Activated T-helper 2 cell treated with anti-CD3 and anti-CD28 coated beads, Interferon-gamma antibody, Interleukin-2, Interleukin-4, amounts not matched to agents 10 μg/mL and 5 μg/mL and 100 μg/mL, durations not matched to agents 14 hours and 24 hours and 36 hours (primary cell): ENCODE measurements at regions not wholly inside any gene's neighbourhood (a gene's known extent, or its start where the extent isn't known, plus 50 kb on each side); places are given as distances from the start of the nearest gene placed in this dataset.

ENCODE experiments used
- DNase-seq: peaks from one replicate; pipeline ENCODE4 v3.0.0; 2021; ENCODE audit warnings: low spot score
- H3K27ac Mint-ChIP-seq: one replicate; pipeline ENCODE4 v1.8.0; 2021; ENCODE audit warnings: mixed read lengths
- H3K27me3 Mint-ChIP-seq: one replicate; pipeline ENCODE4 v1.8.0; 2021; ENCODE audit warnings: low read depth, mixed read lengths
- H3K36me3 Mint-ChIP-seq: one replicate; pipeline ENCODE4 v1.8.0; 2021; ENCODE audit warnings: low read depth, mixed read lengths
- H3K4me1 Mint-ChIP-seq: one replicate; pipeline ENCODE4 v1.8.0; 2021; ENCODE audit warnings: low read depth, mixed read lengths
- H3K4me3 Mint-ChIP-seq: one replicate; pipeline ENCODE4 v1.8.0; 2021; ENCODE audit warnings: low read depth, mild to moderate bottlenecking, moderate library complexity, mixed read lengths
- H3K9me3 Mint-ChIP-seq: one replicate; pipeline ENCODE4 v1.8.0; 2021; ENCODE audit warnings: mixed read lengths
- intact Hi-C: fragments of 100-400 bp; cut with micrococcal nuclease; formaldehyde crosslinking; loops from one replicate; pipeline ENCODE4 v1.15.1; 2023

DNA sequence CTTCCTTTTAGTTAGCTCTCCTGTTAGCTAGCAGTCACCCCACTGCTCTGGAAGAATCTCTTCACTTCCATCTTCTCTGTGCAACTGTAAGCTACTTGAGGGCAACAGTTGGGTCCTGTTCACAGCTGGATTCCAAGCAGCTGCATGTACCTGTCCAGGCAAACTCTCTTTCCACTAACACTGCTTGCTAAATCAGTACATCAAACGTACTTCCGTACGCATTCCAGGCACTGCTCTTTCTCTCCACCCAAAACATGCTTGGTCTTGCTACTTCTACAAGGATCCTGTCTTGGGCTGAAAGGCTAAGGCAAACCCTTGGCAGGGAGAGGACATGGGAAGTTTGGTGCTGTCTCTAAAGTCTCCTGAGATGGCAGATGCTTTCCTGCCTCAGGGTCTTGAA lies 139.2 kb upstream of the CACNA1E start:
- Mint-ChIP-seq H3K27me3 (peaks cover 3% of the 10 kb centered on the region), H3K9me3 (no peaks in the 10 kb centered on the region), H3K36me3 (no peaks in the 10 kb centered on the region), H3K27ac (no peak overlapping the region), H3K4me1 (no peaks in the 10 kb centered on the region), H3K4me3 (no peak overlapping the region)
- intact Hi-C loops: no loop called here
- no peak for DNase-seq

DNA sequence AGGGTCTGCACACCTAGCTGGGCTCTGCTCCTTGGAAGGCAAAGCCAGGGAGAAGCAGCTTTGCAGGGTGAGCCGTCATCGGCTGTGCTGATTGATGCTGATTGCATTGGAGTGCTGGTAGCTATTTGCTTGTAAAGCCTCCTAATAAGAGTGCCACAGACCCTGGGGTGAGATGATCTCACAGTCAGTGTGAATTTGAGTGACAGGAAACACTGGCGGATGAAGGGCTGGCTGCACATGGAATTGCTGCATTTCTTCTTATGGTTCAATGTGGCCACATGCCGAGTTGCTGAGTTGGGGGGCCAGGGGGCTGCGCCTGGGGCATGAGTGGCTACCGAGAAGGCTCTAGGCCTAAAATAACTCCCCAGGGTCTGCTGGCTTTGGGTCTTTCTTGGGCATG lies 138.2 kb upstream of the CACNA1E start:
- H3K27ac Mint-ChIP-seq: no peak overlapping the region
- no peak overlapping the region for H3K4me3 Mint-ChIP-seq
- H3K4me1 Mint-ChIP-seq: no peaks in the 10 kb centered on the region
- no peak for DNase-seq
- H3K27me3 Mint-ChIP-seq: peaks cover 3% of the 10 kb centered on the region
- no peaks in the 10 kb centered on the region for H3K9me3 Mint-ChIP-seq
- no peaks in the 10 kb centered on the region for H3K36me3 Mint-ChIP-seq
- intact Hi-C loops: no loop called here

DNA sequence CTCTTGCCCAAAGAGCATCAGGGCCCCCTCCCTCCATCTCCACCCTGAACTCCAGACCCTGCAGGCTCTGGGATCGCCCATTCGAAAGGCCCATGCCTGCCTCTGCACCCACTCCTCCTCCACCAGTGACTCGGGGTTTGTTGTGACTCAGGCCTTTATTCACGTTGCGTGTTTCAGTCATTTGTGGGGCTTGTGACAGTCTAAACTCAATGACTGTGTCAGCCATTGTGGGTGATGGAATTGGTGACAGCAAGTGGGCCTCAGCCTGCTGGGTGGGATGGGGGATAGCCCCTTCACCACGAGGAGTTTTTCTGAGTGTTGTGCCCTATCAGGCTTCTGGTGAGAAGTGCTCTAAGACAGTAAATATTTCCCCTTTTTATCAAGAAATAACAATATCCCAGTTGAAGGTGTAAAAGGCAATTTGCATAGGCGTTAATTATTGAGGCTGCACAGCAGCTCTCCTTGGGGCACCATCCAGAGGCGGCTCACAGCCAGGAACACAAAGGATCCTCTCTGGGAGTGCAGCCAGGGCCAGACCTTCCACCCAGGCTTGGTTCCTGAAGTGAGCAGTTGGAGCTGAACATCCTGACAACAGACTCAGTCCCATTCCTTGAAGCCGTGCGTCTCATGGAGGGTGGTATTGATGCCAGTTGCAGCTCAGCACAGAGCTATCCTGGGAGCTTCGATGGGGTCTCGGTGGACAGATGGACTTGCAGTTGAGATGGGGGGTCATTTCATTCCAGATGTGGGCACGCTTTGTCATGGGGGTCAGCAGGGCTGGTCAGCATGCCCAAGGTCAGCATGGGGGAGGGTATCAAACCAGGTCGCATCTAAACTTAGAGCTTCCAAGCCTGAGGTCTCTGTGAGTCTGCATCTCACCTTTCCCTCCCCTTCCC lies 135.6 kb upstream of the CACNA1E start:
- H3K4me3 Mint-ChIP-seq: no peak overlapping the region
- H3K9me3 Mint-ChIP-seq: no peaks in the 10 kb centered on the region
- no peaks in the 10 kb centered on the region for H3K36me3 Mint-ChIP-seq
- DNase-seq: no peak
- intact Hi-C loops: no loop called here
- no peaks in the 10 kb centered on the region for H3K4me1 Mint-ChIP-seq
- no peaks in the 10 kb centered on the region for H3K27me3 Mint-ChIP-seq
- no peak overlapping the region for H3K27ac Mint-ChIP-seq

DNA sequence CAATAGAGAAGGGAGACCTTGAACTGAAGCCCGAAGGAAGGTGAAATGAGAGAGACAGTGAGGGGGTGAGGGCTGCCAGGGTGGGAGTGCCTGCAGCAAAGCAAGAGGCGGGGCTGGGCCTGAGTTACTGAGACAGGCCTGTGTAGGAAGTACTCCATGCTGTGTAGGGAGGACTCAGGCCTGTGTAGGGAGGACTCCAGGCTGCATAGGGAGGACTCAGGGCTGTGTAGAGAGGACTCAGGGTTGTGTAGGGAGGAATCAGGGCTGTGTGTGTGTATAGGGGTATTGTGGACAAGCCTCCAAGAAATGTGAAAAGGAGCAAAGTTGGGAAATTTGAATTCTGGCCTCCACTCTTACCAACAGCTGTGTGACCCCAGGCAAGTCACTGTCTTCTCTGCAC lies 133.8 kb upstream of the CACNA1E start:
- Mint-ChIP-seq H3K4me1 (no peaks in the 10 kb centered on the region), H3K27ac (no peak overlapping the region), H3K4me3 (no peak overlapping the region), H3K9me3 (no peaks in the 10 kb centered on the region), H3K27me3 (no peaks in the 10 kb centered on the region), H3K36me3 (no peaks in the 10 kb centered on the region)
- DNase-seq: no peak
- intact Hi-C loops: no loop called here

DNA sequence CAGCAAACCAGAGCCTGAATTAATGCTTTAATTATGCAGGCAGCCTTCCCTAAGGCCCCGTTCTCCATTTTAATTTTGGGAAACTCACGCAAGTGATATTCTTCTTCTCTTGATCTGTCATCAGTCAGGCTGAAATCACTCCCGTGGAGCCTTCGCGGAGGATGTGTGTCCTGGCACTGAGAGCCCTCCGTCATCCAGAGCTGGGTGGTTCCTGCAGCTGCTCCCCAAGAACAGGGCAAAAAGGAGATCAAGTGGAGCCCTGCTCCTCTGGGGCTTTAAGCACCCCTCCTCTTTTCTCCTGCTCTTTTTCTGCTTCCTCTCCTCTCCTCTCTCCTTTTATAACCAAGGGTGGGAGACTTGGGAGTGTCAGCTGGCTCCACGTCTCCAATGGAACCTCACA lies 133.2 kb upstream of the CACNA1E start:
- Mint-ChIP-seq H3K4me3 (no peak overlapping the region), H3K27me3 (no peaks in the 10 kb centered on the region), H3K36me3 (no peaks in the 10 kb centered on the region), H3K4me1 (no peaks in the 10 kb centered on the region), H3K9me3 (no peaks in the 10 kb centered on the region), H3K27ac (no peak overlapping the region)
- intact Hi-C loops: no loop called here
- no peak for DNase-seq

DNA sequence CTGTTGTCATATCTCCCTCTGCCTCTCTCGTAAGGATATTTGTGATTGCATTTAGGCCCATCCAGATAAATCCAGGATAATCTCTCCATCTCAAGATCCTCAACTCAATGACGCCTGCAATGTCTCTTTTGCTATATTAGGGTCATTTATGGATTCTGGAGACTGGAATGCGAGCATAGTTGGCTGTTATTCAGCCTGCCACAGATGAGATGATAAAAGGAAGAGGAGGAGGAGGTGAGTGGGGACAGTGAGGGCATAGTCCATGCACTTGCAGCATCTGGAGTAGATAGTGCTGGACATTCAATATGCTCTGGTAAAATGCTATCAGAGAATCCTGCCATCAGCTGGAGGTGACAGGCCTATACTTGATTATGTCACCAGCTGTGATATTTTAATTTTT lies 131.6 kb upstream of the CACNA1E start:
- H3K27me3 Mint-ChIP-seq: no peaks in the 10 kb centered on the region
- intact Hi-C loops: no loop called here

DNA sequence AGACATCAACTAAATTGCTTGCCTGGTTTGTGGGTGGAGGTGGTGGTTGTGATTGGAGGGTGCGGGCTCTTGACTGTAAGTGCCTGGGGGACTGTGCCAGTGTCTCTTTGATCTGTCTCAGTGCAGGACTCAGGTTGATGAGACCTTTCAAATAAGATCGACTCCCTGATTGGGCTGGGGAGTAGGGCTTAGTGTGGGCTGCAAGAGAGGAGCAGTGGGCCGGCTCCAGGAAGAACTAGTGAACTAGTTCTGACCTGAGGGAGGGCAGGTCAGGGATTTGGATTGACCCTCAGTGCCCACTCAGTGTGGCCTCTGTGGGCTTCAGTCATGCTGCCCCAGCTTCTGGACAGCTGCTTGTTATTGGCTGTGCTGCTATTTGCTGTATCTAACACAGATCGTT lies 130.6 kb upstream of the CACNA1E start:
- Mint-ChIP-seq H3K4me3 (no peak overlapping the region), H3K4me1 (no peaks in the 10 kb centered on the region), H3K27me3 (peaks cover 2% of the 10 kb centered on the region), H3K9me3 (no peaks in the 10 kb centered on the region), H3K27ac (no peak overlapping the region), H3K36me3 (no peaks in the 10 kb centered on the region)
- no peak for DNase-seq
- intact Hi-C loops: no loop called here

More for the DNA sequence above, 131.6 kb upstream of the CACNA1E start:
- H3K9me3 Mint-ChIP-seq: no peaks in the 10 kb centered on the region
- H3K36me3 Mint-ChIP-seq: no peaks in the 10 kb centered on the region
- DNase-seq: no peak
- no peak overlapping the region for H3K27ac Mint-ChIP-seq
- H3K4me3 Mint-ChIP-seq: no peak overlapping the region
- no peaks in the 10 kb centered on the region for H3K4me1 Mint-ChIP-seq

DNA sequence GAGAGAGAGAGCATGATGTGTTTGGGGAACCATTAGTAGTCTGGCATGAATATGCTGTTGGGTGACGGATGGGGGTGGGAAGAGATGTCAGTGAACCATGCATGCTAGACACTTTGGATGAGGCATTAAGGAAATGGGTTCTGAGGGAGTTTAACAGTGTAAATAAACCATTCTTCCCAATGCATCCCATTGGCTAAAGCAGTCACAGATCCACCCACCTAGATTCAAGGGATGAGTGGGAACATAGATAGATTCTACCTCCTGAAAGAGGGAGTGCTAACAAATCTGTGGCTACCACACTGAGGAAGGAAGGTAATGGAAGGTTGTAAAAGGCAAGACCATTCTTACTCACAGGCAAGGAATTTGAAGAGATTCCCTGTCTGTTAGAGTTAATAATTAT lies 129.8 kb upstream of the CACNA1E start:
- no peaks in the 10 kb centered on the region for H3K4me1 Mint-ChIP-seq
- H3K4me3 Mint-ChIP-seq: no peak overlapping the region
- peaks cover 5% of the 10 kb centered on the region for H3K27me3 Mint-ChIP-seq
- no peak for DNase-seq
- no peaks in the 10 kb centered on the region for H3K36me3 Mint-ChIP-seq
- no peaks in the 10 kb centered on the region for H3K9me3 Mint-ChIP-seq
- H3K27ac Mint-ChIP-seq: no peak overlapping the region
- intact Hi-C loops: no loop called here

DNA sequence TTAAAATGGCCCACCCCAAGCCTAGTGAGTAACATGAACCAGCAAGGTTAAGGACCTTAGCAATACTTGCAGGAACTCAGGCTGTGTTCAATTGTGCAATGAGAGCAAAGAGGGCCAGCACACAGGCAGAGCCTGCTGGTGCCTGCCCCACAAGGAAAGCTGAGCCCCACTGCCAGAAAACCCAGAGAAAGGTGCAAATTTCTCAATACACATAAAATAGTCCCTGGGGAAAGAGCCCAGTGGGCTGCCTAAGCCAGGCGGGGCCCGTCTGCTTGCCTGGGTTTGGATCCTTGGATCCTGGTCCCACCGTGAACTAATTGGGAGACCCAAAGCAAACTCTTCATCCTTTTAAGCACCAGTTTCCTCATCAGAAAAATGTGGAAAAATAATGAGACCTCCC lies 128.5 kb upstream of the CACNA1E start:
- H3K9me3 Mint-ChIP-seq: no peaks in the 10 kb centered on the region
- H3K36me3 Mint-ChIP-seq: no peaks in the 10 kb centered on the region
- intact Hi-C loops: no loop called here
- H3K27me3 Mint-ChIP-seq: peaks cover 10% of the 10 kb centered on the region
- no peak overlapping the region for H3K4me3 Mint-ChIP-seq
- no peak overlapping the region for H3K27ac Mint-ChIP-seq
- DNase-seq: no peak
- no peaks in the 10 kb centered on the region for H3K4me1 Mint-ChIP-seq

DNA sequence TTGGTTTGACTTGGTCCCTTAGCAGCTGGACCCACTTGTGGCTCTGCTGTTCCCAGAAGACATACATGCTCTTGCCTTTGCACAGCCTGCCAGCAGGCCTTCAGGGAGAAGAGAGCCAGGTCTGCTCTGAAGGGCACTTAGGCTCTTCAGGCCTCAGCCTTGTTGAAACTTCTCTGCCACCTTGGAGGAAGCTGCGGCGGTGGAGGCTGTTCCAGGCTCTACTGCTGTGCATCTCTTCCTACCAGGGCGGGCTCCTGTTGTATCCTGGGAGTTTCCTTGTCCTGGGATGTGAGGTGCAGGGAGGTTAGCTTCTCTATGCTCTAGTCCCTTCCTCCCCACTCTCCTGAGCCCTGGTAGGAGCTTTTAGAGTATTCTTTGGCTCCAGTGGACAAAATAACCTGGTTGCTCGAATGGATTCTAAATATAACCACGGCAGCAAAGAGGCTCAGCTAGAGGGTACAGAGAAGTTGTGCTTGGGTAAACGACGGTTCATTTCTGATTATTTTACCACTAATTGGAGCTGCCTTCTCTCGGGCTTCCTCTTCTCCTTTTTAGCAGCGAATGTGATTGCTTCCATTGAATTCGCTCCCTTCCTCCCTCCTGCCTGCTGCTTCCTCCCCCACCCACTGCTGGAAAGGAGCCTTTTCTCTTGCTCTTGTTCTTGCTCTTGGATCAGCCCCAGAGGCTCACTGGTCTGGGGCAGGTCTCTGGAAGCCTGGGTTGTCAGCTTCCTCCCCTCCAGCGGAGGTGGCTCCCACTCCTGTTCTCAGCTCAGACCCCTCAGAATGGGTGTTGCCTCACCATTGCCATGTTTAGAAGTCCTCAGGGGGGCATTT lies 126.6 kb upstream of the CACNA1E start:
- no peaks in the 10 kb centered on the region for H3K9me3 Mint-ChIP-seq
- H3K27me3 Mint-ChIP-seq: peaks cover 12% of the 10 kb centered on the region
- no peak for DNase-seq
- no peaks in the 10 kb centered on the region for H3K4me1 Mint-ChIP-seq
- no peak overlapping the region for H3K4me3 Mint-ChIP-seq
- no peak overlapping the region for H3K27ac Mint-ChIP-seq
- no peaks in the 10 kb centered on the region for H3K36me3 Mint-ChIP-seq
- intact Hi-C loops: no loop called here

DNA sequence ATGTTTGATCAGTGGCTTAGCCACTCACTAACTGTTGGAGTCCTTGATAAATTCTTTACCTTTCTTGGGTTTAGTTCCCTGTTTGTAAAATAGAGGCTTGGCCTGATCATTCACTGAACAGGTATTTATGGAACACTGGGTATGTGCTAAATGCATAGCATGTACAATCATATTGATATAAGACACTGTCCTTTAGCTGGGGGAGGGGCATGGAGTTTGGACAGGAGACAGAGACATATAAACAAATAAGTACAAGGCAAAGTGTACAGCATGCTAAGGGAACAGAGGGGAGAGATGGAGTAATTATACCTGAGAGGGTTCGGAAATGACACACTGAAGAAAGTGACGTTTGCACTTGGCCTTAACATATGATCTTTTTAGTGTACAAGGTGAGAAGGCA lies 124.3 kb upstream of the CACNA1E start:
- Mint-ChIP-seq H3K9me3 (no peaks in the 10 kb centered on the region), H3K4me3 (no peak overlapping the region), H3K27ac (no peak overlapping the region), H3K36me3 (no peaks in the 10 kb centered on the region), H3K4me1 (no peaks in the 10 kb centered on the region), H3K27me3 (peaks cover 12% of the 10 kb centered on the region)
- intact Hi-C loops: no loop called here
- no peak for DNase-seq

DNA sequence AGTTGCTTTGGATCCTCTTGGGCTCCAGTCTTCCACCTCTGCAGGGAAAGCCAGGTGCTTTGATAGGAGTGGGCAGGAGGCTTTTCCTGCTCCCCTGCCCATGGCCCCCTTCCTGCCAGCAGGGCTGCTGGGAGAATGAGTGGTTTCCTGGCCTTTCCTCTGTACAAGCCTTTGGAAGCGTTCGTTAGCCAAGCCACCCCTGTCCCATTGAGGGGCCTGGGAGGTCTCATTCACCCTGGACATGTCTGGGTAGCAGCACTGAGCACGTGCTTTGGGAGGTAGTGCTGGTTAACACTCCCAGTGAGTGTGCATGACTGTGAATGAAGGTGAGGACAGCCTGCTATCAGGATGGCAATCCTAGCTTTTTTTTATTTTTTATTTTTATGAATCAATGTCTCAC lies 118.5 kb upstream of the CACNA1E start:
- Mint-ChIP-seq H3K27ac (no peak overlapping the region), H3K4me1 (no peaks in the 10 kb centered on the region), H3K36me3 (no peaks in the 10 kb centered on the region), H3K27me3 (peaks cover 2% of the 10 kb centered on the region), H3K9me3 (no peaks in the 10 kb centered on the region), H3K4me3 (no peak overlapping the region)
- intact Hi-C loops: no loop called here
- DNase-seq: no peak

DNA sequence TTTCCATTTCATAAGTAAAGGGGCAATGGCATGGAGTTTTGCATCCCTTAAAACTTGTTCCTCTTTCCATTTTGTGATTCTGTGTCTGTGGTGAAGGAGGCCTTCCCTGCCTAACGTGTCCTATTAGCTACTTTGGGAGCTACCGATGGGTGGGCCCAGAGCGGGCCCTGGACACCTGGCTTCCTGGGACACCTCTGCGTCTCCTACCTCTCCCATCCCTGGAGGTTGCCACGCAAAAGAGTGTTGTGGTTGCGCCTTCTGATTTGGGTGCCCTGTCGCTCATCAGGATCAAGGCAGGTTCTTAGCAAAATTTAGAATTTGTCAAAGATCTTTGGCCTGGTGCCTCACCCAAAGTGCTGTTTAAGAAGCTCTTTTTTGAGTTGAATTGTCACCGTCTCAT lies 116.4 kb upstream of the CACNA1E start:
- Mint-ChIP-seq H3K36me3 (no peaks in the 10 kb centered on the region), H3K27me3 (no peaks in the 10 kb centered on the region), H3K27ac (no peak overlapping the region), H3K9me3 (peaks cover 4% of the 10 kb centered on the region), H3K4me3 (no peak overlapping the region), H3K4me1 (no peaks in the 10 kb centered on the region)
- intact Hi-C loops: no loop called here
- no peak for DNase-seq
